HG03378 (cell line): ENCODE measurements at regions not wholly inside any gene's neighbourhood (a gene's known extent, or its start where the extent isn't known, plus 50 kb on each side); places are given as distances from the start of the nearest gene placed in this dataset.
"Not testable (repeated sequence)": the region's sequence is repeated elsewhere in the genome, so short reads cannot be mapped to it uniquely, and the experiment has no call there.

Source experiments
- ATAC-seq: cut with Tn5 transposase; IDR thresholded peaks from one replicate; pipeline ENCODE4 v1.9.1; 2021; ENCODE audit warnings: mild to moderate bottlenecking, moderate library complexity; ENCODE audit not compliant: unreplicated experiment

DNA sequence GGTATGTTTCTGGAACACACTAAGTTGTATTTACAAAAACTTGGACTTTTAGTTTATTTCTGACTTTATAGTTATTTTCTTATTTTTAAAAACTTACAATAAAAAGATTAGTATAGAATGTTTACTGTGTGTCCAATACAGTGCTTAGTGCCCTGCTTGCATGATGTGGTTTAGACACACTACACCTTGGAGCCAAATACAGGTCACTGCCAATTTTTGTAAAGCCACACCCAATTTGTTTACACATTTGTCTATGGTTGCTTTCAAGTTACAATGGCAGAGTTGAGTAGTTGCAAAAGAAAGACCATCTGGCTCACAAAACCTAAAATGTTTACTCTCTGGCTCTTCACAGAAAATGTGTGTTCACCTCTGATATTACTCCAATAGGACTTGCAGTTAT is 807.1 kb downstream of the KCNJ2 start:
- ATAC-seq: no peak

DNA sequence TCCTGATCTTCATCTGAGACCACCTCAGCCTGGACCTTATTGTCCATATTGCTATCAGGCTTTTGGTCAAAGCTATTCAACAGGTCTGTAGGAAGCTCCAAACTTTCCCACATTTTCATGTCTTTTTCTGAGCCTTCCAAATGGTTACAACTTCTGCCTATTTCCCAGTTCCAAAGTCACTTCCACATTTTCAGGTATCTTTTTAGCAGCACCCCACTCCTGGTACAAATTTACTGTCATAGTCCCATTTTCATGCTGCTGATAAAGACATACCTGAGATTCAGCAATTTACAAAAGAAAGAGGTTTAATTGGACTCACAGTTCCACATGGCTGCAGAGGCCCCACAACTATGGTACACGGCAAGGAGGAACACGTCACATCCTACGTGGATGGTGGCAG is 815.5 kb downstream of the KCNJ2 start:
- no peak for ATAC-seq

DNA sequence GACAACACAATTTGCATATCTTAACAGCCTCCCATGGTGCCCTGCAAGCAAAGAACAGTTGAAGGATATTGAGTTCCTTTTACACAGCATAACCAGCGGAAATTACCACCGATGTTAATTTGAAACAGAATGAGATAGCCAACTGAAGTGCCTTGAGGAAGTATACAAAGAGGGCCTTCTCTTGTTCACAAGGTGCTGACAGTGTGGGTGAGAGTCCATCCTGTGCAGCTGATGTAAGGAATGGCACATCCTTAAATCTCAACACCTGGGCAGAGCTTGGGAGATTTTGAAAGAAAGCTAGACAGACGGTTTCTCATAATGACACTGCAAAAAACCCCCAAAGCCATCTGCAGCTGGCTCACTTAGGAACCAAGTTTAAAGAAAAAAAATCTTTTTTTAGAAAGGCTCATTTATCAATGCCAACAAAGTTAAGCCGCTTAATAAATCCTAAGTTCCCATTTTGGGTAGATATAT is 818.6 kb downstream of the KCNJ2 start:
- peak; percentile 83 for ATAC-seq

DNA sequence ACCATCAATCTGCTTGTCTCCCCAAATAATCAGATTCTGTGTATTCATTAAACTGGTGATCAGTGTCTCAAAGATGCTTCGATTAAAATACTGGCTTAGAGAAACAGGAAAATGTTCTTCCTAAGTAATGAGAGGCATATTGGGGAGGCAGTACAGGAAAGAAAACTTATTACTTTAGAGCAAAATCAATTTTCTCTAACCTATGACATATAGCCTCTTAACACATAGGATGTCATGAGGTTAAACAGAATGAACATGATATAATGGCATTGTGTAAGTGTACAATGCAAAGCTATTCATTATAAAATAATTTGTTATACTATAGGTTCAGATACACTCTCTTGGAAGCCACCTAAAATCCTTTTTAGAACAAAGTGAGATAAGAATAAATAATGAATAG is 819.3 kb downstream of the KCNJ2 start:
- no peak for ATAC-seq

DNA sequence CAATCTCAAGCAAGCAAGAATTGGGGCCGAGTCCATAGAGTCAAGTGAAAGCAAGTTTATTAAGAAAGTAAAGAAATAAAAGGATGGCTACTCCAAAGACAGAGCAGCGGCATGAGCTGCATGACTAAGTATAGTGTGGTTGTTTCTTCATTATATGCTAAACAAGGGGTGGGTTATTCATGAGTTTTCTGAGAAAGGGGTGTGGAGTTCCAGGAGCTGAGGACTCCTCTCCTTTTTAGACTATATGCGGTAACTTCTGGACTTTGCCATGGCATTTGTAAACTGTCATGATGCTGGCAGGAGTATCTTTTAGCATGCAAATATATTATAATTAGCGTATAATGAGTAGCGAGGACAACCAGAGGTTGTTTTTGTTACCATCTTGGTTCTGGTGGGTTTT is 819.9 kb downstream of the KCNJ2 start:
- ATAC-seq: no peak

DNA sequence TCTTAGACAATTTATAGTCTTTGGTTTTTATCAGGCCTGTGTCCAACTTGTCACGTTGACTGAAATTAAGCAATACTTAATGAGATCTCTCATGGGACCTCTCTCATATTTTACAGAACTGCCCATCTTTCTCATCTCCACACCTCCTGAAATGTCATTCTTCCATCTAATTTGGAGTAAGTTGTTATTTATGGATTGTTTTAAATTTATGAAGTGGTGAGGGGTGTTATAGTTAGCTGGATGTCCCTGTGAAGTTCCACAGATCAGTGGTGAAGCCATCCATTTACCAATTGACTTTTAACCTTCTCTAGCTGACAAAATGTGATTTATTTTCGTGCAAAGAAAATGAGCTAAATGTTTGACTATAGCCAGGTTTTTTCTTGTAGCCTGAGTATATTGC is 824.9 kb downstream of the KCNJ2 start:
- no peak for ATAC-seq

DNA sequence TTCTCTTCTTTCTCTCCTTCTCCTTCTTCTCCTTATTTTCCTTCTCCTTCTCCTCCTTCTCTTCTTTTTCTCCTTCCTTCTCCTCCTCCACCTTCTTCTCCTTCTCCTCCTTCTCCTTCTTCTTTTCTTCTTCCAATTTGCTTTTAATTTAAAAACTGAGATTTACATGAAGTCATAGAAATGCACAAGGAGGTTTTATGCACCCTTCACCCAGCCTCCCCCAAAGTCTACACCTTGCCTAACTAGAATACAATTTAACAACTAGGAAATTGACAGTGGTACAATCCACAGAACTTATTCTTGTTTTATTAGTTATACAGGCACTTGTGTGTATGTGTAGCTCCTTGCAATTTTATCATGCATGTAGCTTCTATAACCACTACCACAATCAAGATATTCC is 826.7 kb downstream of the KCNJ2 start:
- no peak for ATAC-seq

DNA sequence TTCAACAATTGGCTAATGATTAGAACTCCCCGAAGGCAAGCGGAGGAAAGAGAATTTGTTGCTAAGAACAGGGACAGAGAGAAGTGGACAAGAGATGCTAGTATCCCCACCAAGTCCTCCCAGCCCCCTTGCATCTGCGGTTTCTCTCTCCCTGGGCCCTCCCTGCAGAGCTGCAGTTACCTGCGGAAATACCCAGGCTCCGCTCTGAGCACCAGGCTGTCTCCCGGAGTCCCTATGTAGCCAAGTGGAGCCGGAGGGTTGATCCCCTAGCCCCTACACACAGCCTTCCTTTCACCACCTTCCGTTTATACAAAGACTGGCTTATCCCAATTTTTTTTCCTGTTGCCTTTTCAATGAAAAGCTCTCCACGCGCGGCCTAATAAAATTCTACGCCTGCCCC is 834.4 kb downstream of the KCNJ2 start:
- ATAC-seq: no peak

DNA sequence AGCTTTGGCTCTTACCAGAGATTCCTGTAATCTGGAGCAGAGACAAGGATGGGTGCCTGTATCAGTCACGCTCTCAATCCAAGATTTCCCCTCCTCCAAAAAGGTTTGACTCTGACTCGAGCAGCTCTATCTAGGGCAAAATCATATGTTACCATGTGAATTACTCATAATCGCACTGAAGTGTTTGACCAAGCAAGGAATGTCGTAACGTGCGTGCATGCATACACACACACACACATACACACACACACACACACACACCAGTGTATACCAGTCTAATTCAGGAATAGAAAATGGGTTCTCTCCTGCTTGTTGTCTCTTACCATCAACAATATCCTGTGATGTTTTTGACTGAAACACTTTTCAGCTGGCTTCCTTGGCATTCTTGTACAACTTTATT is 835.1 kb downstream of the KCNJ2 start:
- ATAC-seq: no peak

DNA sequence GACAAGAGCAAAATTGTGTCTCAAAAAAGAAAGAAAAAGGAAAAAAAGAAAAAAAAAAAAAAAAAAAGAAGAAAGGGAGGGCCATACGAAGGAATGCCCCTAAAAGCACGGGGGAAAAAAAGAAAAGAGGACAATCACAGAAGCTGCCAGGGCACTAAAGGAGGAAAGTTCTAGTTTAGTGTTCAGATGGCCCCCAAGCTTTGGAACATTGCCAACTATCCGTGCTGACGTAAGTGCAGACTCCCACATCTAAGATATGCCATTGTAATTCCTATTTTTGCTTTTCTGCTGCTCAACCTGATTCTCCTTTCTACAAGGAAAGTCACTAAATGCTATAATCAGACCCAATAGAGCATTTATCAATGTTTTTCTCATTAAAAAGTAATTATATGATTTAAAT is 842.1 kb downstream of the KCNJ2 start:
- ATAC-seq: no peak

DNA sequence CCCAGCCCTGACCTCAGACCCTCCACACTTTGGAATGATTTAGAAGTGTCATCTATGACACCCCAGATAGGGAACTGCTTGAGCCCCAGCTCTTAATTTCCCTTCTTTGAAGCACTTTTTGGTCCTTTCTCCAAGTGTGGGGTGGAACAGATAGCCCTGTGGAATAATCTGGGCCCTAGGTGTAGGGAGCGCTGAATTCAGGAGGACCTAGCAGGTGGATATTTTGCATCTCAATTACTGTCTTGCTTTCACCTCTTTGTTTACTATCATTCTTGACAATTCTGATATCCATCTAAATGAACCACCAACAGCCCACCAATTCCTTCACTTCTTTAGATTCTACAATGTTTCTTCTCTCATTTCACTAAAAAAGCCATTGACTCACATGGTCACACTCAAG is 850.4 kb downstream of the KCNJ2 start:
- no peak for ATAC-seq

DNA sequence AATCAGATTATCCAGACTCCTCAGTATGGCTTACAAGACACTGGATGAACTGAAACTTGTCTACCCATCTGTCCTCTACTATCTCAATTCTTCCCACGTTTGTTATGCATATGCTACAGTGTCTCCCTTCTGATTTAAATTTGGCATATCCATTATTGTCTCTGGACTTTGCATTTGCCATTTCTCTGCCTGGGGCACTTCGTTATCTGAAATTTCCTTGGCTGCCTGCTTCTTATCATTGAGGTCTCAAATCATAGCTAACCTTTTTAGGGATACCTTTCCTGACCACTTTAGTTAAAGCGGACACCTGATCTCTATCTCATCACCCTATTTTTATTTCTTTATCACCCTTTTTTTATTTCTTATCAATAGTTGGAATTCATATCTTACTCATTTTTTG is 853.4 kb downstream of the KCNJ2 start:
- no peak for ATAC-seq

DNA sequence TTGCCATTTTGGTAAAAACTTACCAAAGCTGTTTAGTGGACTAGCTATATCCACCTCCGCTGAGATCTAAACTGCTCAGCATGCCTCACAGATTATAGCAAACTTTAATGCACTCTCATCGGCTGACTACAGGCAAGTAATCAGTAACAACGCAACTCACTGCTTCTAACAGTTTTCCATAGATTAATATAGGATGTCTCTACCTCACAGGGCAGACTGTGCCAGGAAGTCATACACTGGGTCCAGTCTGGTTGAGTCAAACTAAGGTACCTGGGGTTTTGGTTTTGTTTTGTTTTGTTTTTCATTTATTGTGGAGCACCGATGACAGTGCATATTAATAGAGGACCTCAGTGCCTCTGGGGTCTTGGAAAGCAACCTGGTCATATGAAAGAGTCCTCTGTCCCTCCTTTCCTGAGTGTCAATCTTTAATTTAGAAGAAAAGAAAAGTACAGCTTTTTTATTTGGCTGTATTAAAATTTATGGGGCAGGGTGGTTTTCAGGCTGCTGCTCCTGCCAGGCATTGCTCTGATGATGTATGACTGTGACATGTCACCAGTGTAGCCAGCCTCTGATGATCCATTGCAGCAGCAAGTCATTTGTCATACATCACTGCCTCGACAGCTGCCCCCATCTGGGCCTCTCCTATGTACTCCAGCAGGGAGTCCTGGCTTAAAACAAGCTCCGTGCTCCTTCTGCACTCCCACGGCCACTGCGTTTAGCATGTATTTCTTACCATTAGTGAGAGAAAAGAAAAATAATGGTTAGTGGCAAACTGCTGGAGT is 854.1 kb downstream of the KCNJ2 start:
- ATAC-seq: no peak

DNA sequence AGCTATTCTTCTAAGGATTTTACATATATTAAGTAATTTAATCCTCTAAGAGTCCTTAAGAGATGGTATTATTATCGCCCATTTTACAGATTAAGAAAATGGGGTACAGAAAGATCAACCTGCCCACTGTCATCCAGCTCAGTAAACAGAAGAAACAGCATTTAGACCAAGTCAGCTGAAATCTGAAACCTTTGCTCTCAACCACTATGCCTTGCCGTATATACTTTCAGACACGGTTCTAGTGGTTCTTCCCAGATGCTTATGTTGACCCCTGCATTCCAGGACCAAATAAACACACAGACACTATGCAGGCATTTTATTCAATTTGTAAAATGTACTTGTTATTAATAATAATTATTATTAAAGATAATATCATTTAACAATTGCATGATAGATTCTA is 854.8 kb downstream of the KCNJ2 start:
- ATAC-seq: no peak

DNA sequence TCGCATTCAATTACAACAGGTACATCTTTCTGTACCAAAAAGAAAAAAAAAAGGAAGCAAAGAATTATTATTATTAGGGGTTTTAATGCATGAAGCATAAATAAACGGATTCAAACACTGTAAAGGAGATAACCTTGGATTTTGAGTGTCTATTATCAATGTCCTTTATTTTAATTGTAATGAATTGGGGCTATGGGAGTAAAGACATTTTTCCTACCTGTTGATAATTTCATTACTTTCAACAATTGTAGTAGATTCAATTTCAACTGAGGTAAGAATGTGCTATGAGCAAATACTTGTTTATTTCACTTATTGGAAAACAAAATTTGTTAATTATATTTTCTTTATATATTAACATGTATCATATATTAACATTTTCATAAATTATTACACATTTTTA is 855.6 kb downstream of the KCNJ2 start:
- no peak for ATAC-seq

DNA sequence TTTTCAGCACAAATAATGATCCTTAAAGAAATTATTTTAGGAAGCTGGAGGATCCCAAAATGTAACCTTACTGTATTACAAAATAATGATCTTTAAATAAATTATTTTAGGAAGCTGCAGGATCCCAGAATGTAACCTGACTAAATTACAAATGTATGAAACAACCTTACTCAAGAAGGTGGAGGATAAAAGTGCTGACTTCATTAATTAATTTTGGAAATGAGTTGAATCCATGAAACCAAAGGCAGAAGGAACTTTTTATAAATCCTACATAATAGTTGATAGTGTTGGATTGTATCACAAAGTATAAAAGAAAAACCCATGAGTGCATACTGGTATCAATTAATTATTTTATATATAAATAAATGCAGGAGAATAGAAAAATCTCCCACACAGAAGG is 859.9 kb downstream of the KCNJ2 start:
- ATAC-seq: no peak

DNA sequence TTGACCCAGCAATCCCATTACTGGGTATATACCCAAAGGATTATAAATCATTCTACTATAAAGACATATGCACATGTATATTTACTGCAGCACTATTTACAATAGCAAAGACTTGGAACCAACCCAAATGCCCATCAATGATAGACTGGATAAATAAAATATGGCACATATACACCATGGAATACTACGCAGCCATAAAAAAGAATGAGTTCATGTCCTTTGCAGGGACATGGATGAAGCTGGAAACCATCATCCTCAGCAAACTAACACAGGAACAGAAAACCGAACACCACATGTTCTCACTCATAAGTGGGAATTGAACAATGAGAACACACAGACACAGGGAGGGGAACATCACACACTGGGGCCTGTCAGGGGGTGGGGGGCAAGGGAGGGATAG is 862.0 kb downstream of the KCNJ2 start:
- ATAC-seq: not testable (repeated sequence)

DNA sequence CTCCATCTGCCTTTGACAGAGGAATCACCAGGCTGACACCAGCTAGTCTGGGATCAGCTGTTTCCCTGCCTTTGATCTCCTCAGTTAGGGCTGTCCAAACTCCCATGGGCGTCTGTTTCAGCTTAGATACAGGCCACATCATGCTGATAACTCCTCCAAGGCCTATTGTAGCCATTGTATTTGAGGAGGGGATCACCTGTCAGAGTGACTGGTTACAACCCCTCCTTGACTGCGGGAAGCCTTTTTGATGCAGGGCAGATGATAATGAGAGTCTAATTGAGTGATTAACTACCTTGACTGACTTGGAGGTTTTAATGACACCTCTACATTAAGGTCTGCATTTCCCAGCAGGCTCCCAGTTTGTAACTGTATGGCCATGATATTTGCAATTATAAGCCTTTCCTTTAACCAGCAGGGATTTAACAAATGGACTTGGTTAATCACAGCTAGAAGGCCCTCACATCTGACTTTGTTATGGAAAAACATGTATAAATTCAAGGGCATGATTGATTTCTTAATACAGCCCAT is 863.5 kb downstream of the KCNJ2 start:
- no peak for ATAC-seq

DNA sequence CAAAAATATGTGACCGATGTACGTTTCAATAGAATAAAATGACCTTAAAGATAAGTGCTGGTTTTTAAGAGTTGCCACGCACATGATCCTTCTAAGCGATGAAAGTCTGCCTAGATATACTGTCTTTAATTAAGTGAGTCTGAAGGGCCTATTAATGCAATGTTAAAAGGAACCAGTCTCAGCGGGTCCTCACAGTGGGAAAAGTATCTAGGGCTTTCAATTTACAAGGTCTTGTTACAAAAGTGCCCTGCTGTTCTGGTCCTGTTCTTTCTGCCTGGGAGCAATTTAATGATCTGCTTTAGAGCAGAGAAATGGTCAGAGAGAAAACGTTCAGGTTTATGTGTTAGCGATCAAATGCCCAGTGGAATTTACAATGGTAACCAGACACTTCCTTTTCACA is 864.0 kb downstream of the KCNJ2 start:
- ATAC-seq: no peak

DNA sequence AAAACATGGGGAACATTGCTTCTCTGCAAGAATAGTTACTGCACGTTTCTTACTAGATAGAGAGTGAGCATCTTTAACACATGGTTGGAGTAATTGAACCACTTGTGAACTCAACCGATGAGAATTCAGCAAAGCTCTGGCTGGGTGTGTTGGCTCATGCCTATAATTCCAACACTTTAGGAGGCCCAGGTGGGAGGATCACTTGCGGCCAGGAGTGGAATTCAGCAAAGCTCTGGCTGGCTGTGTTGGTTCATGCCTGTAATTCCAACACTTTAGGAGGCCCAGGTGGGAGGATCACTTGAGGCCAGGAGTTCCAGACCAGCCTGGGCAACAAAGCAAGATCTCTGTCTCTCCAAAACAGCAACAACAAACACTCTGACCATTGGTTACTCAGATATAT is 865.9 kb downstream of the KCNJ2 start:
- ATAC-seq: no peak

DNA sequence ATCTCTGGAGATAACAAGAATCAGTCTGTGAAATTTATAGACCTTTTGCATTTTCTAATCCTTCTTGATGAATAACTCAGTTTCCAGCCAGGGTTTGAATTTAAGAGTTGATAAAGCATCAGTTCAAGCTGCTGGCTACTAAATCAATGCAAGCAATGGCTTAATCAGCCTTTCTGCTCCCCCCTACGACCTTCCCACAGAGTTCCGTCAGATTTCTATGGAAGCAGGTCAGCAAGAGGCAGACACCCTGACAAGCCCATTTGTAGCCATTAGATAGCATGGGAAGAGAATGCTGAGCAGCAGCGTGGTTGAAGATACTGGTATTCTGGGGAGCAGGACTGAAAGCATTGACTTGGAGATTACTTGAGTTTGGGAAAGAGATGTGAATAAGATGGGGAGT is 868.1 kb downstream of the KCNJ2 start:
- ATAC-seq: no peak

DNA sequence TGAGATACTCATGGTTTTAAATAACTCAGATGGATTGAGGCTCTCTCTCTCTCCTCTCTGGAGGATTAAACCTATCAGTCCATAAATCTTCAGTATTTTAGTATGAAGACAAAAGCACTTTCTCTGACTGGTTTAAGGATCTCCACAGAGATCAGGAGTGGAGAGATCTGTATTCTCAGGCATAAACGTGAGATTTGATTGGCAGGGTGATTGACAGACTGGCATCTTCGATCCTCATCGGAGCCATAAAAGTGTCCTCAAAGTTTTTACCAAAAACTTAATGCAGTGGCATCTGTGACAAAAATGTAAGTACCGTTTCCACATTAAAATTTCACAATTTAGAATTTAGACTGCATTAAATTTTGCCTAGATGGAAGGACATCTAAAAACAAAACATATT is 870.1 kb downstream of the KCNJ2 start:
- ATAC-seq: no peak

DNA sequence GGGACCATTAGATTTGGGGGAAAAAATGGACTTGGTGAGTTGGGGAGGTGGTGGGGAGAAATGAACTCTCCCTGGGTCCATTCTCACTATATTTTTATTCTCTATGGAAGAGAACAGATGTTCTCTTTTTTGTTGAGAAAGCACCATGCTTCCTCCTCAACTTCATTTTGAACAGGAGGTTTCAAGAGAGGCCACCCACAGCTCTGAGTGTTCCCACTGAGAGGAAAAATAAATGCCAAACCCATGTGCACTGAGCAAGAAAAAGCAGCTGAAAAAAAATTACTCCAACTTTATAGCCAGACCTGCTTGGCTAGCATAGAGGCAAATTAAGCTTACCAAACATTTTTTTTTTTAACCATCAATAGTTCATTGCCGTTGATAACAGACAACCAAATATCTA is 883.6 kb downstream of the KCNJ2 start:
- ATAC-seq: no peak
